Mesendoderm (in vitro differentiated cells): ENCODE measurements at regions not wholly inside any gene's neighbourhood (a gene's known extent, or its start where the extent isn't known, plus 50 kb on each side); places are given as distances from the start of the nearest gene placed in this dataset.
"Not testable (repeated sequence)": the region's sequence is repeated elsewhere in the genome, so short reads cannot be mapped to it uniquely, and the experiment has no call there.

ENCODE experiments used
- DNase-seq: peaks from one replicate; pipeline ENCODE4 v3.0.0; 2013
- H2AK5ac ChIP-seq: 2 replicates; pipeline ENCODE4 v1.6.1; 2013; ENCODE audit warnings: low read length, inconsistent platforms
- H2BK120ac ChIP-seq: 2 replicates; pipeline ENCODE4 v1.6.1; 2013; ENCODE audit warnings: low read depth, mild to moderate bottlenecking, low read length, moderate library complexity, mixed read lengths
- H2BK15ac ChIP-seq: replicated peaks from 2 replicates; pipeline ENCODE4 v1.6.1; 2013; ENCODE audit warnings: low read depth, mild to moderate bottlenecking, moderate library complexity
- H2BK5ac ChIP-seq: 2 replicates; pipeline ENCODE4 v1.6.1; 2013; ENCODE audit warnings: low read length, inconsistent platforms
- H3K18ac ChIP-seq: 2 replicates; pipeline ENCODE4 v1.6.1; 2013; ENCODE audit warnings: mild to moderate bottlenecking, low read length, mixed read lengths
- H3K23ac ChIP-seq: one replicate; pipeline ENCODE4 v1.6.1; 2013; ENCODE audit warnings: low read length
- H3K27ac ChIP-seq: 2 replicates; pipeline ENCODE4 v1.5.1; 2013; ENCODE audit warnings: low read depth, mild to moderate bottlenecking, inconsistent platforms, low read length, moderate library complexity
- H3K27me3 ChIP-seq: 2 replicates; pipeline ENCODE4 v1.6.1; 2013; ENCODE audit warnings: low read length, control low read depth, mild to moderate bottlenecking, inconsistent platforms; ENCODE audit not compliant: insufficient read depth, poor library complexity
- H3K36me3 ChIP-seq: 2 replicates; pipeline ENCODE4 v1.6.1; 2013; ENCODE audit warnings: low read length, inconsistent platforms; ENCODE audit not compliant: control insufficient read depth, insufficient read depth
- H3K4ac ChIP-seq: one replicate; pipeline ENCODE4 v1.6.1; 2013; ENCODE audit warnings: low read depth, mild to moderate bottlenecking, low read length, moderate library complexity
- H3K4me1 ChIP-seq: 2 replicates; pipeline ENCODE4 v1.6.1; 2013; ENCODE audit warnings: low read depth, low read length, inconsistent platforms; ENCODE audit not compliant: control insufficient read depth
- H3K4me2 ChIP-seq: 2 replicates; pipeline ENCODE4 v1.6.1; 2013; ENCODE audit warnings: low read length
- H3K4me3 ChIP-seq: 2 replicates; pipeline ENCODE4 v1.5.1; 2013; ENCODE audit warnings: mild to moderate bottlenecking, low read length
- H3K56ac ChIP-seq: one replicate; pipeline ENCODE4 v1.6.1; 2013; ENCODE audit warnings: low read length
- H3K79me1 ChIP-seq: 2 replicates; pipeline ENCODE4 v1.6.1; 2013; ENCODE audit warnings: low read length, inconsistent platforms
- H3K79me2 ChIP-seq: 2 replicates; pipeline ENCODE4 v1.6.1; 2013; ENCODE audit warnings: mild to moderate bottlenecking, low read length; ENCODE audit not compliant: control insufficient read depth, insufficient read depth
- H3K9ac ChIP-seq: 2 replicates; pipeline ENCODE4 v1.6.1; 2013; ENCODE audit warnings: low read length, inconsistent platforms
- H4K5ac ChIP-seq: one replicate; pipeline ENCODE4 v1.6.1; 2013; ENCODE audit warnings: low read length
- H4K8ac ChIP-seq: one replicate; pipeline ENCODE4 v1.6.1; 2013; ENCODE audit warnings: low read depth, mild to moderate bottlenecking, control low read depth, low read length, moderate library complexity
- WGBS: extraction: QIAGEN DNeasy Blood & Tissue Kit; methylation state at CpG from one replicate; pipeline ENCODE4 v1.1.7; 2013; ENCODE audit warnings: low lambda C conversion rate, missing lambda C conversion rate; ENCODE audit not compliant: insufficient coverage; ENCODE audit errors: extremely low coverage; 5-methylcytosine and 5-hydroxymethylcytosine counted together

DNA sequence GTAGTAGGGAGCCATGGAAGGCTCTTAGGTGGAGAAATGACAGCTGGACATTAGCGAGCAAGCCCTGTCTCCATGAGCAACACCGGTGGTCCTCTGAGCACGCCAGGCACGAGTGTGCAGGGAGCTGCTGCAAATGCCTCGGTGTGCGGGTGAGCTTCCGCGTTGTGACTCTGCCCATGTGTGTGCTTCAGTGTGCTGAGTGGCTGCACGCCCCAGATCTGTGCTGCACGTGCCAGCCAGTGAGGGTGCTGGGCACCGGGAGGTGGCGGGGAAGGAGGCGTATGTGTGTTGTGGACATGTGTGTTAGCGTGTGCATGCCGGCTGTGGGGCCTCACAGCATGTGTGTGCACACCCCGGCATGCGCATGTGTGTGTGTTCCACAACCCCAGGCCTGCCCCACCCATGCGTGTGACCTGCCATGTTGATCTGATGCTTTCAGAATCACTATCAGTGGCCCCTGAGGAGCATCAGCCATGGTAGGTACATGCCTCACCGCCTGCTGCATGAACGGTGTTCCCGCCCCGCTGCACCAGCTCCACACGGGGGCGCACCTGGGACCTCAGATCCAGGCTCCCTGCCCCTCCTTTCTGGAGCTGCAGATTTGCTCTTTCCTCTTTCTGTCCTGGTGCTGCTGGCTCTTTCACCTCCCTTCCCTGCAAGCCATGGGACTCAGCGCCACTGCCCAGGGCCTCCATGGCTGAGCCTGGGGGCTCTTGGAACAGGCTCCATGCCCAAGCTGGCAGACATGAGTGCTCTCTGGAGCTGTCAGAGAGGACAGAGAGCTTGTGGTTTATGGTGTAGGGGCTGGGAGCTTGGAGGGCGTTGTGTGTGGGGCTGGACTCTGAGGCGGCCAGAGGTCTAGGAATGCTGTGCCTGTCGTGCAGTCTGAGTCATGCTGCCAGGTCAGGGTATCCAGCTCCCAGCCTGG, 169.4 kb downstream of the TBC1D2B start:
- Histone ChIP-seq H2AK5ac (no peak overlapping the region), H3K18ac (no peak overlapping the region), H4K8ac (no peak overlapping the region), H3K79me1 (no peaks in the 10 kb centered on the region), H3K79me2 (no peaks in the 10 kb centered on the region), H3K27ac (no peak overlapping the region), H3K4me2 (no peak overlapping the region), H2BK120ac (no peak overlapping the region), H3K4ac (no peak overlapping the region), H3K23ac (no peak overlapping the region), H3K4me1 (no peaks in the 10 kb centered on the region), H3K4me3 (no peak overlapping the region), H4K5ac (no peak overlapping the region), H2BK15ac (no peak overlapping the region), H3K36me3 (no peaks in the 10 kb centered on the region), H3K56ac (no peak overlapping the region), H2BK5ac (no peak overlapping the region), H3K27me3 (no peaks in the 10 kb centered on the region), H3K9ac (no peak overlapping the region)
- no CpG with 5 or more reads among the region's 28 CpGs for WGBS
- peak; percentile 14 for DNase-seq

DNA sequence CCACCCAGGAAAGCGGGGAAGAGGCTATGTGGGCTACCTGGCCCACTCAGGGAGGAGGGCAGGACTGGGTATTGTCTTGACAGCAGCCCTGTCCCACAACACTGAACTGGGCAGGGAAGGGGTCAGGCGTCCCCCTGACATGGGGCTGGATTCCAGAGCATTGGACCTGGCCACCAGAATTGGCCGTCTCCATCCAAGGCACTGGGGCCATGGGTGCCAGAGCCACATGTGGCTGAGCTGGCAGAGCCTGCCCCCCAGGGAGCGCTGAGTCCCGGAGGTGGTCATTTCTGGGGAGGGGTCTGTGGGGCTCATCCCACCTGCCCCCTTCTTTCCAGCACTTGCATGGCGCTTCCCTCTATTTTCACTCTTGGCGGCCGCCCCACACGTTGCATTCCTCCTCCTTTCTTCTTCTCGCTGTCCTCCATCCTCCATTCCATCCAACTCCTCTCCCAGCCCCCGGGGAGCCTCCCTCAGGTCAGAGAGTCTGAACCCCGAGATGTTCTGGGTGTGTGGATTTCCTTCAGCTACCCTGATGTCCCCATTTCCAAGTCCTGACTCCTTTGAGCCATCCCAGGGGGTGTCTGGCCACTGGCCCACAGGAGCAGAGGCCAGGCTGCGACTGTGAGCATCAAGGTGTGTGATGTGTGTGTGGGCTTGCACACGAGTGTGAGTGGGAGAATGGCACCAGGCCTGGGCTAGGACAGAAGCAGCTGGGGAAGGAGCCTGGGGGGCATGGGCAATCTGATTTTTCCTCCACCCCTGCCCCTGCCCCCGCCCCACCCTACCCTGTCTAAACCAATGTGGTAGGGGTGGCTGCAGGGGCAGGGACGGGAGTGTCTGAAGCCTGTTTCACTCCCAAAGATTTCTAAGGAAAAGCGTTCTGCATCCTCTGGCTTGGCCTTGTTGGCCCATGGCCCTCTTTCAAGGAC, 171.2 kb downstream of the TBC1D2B start:
- no CpG with 5 or more reads among the region's 17 CpGs for WGBS
- H4K5ac ChIP-seq, DNase-seq, H3K79me1 ChIP-seq, H3K27ac ChIP-seq, H3K18ac ChIP-seq, H2AK5ac ChIP-seq, H3K4me1 ChIP-seq, H2BK120ac ChIP-seq, H3K36me3 ChIP-seq, H3K4me2 ChIP-seq, H3K79me2 ChIP-seq, H3K4me3 ChIP-seq, H3K9ac ChIP-seq, H3K4ac ChIP-seq, H2BK5ac ChIP-seq, H2BK15ac ChIP-seq, H3K23ac ChIP-seq, H3K27me3 ChIP-seq, H3K56ac ChIP-seq, H4K8ac ChIP-seq: not testable (repeated sequence)

DNA sequence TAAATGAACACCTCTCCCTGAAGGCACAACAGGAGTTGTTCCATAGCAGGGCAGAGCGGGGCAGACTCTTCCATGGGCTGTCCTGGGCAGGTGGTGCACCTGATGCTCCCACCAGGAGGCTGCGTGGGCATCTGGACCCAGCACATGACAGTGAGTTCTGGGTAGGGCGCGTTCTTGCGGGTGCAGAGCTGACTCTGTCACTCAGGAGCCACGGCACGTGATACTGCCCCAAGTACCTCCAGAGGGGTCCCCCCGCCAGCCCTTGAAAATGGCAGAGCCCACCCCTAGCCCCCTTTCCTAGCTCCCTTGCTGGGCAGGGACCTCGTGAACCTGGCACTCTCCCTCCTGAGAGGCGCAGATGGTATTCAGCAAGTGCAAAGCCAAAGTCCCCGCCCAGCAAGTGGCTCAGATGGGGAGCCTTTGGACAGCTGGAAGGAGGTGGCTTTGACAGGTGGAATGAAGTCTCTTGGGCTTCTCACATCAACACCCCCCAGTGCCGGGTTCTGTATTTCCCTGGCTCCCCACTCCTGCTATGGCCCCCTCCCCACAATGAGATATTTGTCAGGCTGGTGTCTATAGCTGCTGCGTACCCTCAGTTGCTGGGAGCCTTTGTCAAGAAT, 172.1 kb downstream of the TBC1D2B start:
- DNase-seq, result no peak
- H2AK5ac ChIP-seq, result no peak overlapping the region
- whole genome bisulfite sequencing, result no CpG with 5 or more reads among the region's 13 CpGs
- H3K56ac ChIP-seq, result no peak overlapping the region
- H4K5ac ChIP-seq, result no peak overlapping the region
- no peak overlapping the region for H3K4me3 ChIP-seq
- no peaks in the 10 kb centered on the region for H3K27me3 ChIP-seq
- H3K23ac ChIP-seq, result no peak overlapping the region
- no peak overlapping the region for H3K4ac ChIP-seq
- no peak overlapping the region for H3K9ac ChIP-seq
- H2BK5ac ChIP-seq, result no peak overlapping the region
- no peaks in the 10 kb centered on the region for H3K79me2 ChIP-seq
- H2BK15ac ChIP-seq, result no peak overlapping the region
- H2BK120ac ChIP-seq, result no peak overlapping the region
- no peaks in the 10 kb centered on the region for H3K79me1 ChIP-seq
- no peaks in the 10 kb centered on the region for H3K36me3 ChIP-seq
- H3K27ac ChIP-seq, result no peak overlapping the region
- H3K4me1 ChIP-seq, result no peaks in the 10 kb centered on the region
- no peak overlapping the region for H3K18ac ChIP-seq
- no peak overlapping the region for H3K4me2 ChIP-seq
- no peak overlapping the region for H4K8ac ChIP-seq

DNA sequence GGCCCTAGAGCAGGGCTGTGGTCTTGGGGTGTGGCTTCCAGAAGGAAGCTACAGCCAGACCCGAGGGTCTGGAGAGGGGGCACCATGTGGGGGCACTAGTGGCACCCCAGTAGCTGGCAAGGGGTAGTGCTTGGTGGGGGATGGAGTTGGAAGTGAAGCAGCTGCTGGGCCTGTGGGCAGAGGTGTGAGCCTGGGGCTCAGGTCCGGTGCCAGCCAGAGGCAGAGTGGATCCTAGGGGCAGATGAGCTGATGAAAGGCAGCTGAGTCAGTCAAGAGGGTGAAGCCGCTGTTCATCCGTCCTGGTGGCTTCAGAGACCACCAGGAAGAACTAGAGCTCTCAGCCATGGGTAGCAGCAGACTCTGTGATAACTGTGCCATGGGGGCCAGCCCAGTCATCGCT, 172.6 kb downstream of the TBC1D2B start:
- H4K8ac ChIP-seq, result no peak overlapping the region
- no peak overlapping the region for H3K4ac ChIP-seq
- DNase-seq, result no peak
- no peaks in the 10 kb centered on the region for H3K79me1 ChIP-seq
- no peak overlapping the region for H3K56ac ChIP-seq
- no peak overlapping the region for H3K23ac ChIP-seq
- no peak overlapping the region for H3K4me3 ChIP-seq
- H2BK120ac ChIP-seq, result no peak overlapping the region
- H3K36me3 ChIP-seq, result no peaks in the 10 kb centered on the region
- H4K5ac ChIP-seq, result no peak overlapping the region
- no peak overlapping the region for H3K18ac ChIP-seq
- no peak overlapping the region for H3K9ac ChIP-seq
- H3K27me3 ChIP-seq, result no peaks in the 10 kb centered on the region
- no peaks in the 10 kb centered on the region for H3K4me1 ChIP-seq
- H3K27ac ChIP-seq, result no peak overlapping the region
- no peak overlapping the region for H2BK15ac ChIP-seq
- no peaks in the 10 kb centered on the region for H3K79me2 ChIP-seq
- WGBS, result no CpG with 5 or more reads among the region's 5 CpGs
- no peak overlapping the region for H3K4me2 ChIP-seq
- H2BK5ac ChIP-seq, result no peak overlapping the region
- H2AK5ac ChIP-seq, result no peak overlapping the region

DNA sequence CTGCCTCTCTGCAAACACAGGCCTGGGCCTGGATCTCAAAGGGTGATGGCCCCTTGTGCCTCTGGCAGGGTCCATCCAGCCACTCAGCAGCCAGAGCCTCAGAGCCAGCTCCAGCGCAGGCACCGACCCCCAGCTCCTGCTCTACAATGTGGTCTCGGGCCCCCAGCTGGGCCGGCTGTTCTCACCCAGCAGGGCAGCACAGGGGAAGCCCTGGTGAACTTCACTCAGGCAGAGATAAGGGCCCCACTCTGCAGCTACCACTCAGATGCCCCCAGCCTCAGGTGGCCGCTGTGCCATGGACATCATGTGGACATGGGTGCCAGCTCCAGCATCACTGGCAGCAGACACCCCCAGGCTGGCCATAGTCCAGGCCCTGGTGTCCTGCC, 173.1 kb downstream of the TBC1D2B start:
- no peak overlapping the region for H2BK5ac ChIP-seq
- H3K4me3 ChIP-seq, result no peak overlapping the region
- no peak overlapping the region for H2BK15ac ChIP-seq
- no peaks in the 10 kb centered on the region for H3K36me3 ChIP-seq
- H4K8ac ChIP-seq, result no peak overlapping the region
- no peaks in the 10 kb centered on the region for H3K79me1 ChIP-seq
- no peaks in the 10 kb centered on the region for H3K4me1 ChIP-seq
- no peak overlapping the region for H3K23ac ChIP-seq
- H4K5ac ChIP-seq, result no peak overlapping the region
- DNase-seq, result no peak
- H2BK120ac ChIP-seq, result no peak overlapping the region
- no peak overlapping the region for H3K56ac ChIP-seq
- no peak overlapping the region for H3K9ac ChIP-seq
- H3K4ac ChIP-seq, result no peak overlapping the region
- no CpG with 5 or more reads among the region's 5 CpGs for WGBS
- no peaks in the 10 kb centered on the region for H3K27me3 ChIP-seq
- no peak overlapping the region for H3K4me2 ChIP-seq
- no peak overlapping the region for H2AK5ac ChIP-seq
- H3K79me2 ChIP-seq, result no peaks in the 10 kb centered on the region
- no peak overlapping the region for H3K27ac ChIP-seq
- H3K18ac ChIP-seq, result no peak overlapping the region
